ENCODE measurements at regions not wholly inside any gene's neighbourhood (a gene's known extent, or its start where the extent isn't known, plus 50 kb on each side); places are given as distances from the start of the nearest gene placed in this dataset.

DNA sequence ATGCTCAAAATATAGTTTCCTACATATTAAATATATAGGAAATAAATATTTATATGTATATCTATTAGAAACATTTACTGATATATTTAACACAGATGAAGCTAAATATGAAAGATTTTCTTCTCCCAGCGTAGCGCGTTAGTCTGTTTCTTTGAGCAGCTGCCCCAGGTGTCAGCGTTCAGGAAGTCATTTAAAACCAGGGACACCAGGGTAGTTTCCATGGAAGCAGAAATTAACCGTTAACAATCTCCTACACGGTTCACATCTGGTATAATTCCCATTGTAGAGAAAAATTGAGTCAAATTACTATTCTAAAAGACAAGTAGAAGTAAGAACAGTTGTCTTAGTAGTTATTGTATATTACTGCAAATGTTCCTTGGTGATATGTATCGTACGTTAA lies 1443.7 kb downstream of the MRPL39 start:
- no peak for DNase-seq

DNA sequence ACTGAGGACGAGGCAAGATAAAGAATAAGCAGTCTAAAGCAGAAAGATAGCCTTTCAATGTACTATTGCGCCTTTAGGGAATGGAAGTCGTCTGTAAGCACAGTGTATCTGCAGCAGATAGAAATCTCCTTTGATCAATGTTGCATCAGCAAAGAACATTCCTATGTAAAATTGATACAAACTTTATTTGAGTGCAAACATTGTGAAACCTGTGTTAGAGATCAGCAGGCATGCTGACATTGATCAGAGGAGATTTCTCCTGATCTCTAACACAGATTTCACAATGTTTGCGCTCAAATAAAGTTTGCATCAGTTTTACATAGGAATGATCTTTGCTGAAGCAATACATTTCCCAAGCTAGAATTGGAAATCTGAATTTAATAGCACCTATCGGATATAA lies 1446.8 kb downstream of the MRPL39 start:
- DNase-seq: no peak

DNA sequence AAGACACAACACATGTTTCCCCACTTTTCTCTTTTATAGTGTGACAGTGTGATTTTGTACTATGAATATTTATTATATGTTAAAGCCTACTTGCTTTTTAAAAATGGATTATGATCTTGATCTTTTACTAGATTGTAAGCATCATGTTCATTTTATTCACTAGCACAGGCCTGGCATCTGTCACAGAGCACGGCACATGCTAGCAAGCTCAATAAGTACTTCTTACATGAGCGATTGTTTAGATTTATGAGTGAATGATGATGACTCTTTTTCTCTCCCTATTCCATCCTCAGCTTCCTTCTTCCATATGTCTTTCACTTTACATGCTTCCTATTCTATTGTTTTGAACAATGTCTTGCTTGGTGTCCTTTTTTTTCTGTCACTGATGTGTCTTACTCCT lies 1454.1 kb downstream of the MRPL39 start:
- DNase-seq: no peak

- no peak for DNase-seq
Measured at GRCh38 chr21:24150753-24151152, 1456.5 kb downstream of the MRPL39 start.

GRCh38 chr21:24148461-24148860 lies 1458.8 kb downstream of the MRPL39 start:
- DNase-seq: no peak

DNA sequence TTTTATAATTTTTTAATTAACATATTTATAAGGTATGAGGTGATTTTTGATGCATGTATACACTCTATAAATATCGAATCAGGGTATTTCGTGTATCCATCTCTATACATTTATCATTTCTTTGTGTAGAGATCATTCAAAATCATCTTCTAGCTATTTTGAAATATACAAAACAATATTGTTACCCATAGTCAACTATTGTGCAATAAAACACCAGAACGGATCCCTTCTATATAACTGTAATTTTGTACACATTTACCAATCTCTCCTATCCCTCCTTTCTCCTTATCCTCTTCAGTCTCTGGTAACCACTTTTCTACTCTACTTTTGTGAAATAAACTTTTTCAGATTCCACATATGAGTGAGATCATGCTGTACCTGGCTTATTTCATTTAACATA lies 1459.6 kb downstream of the MRPL39 start:
- no peak for DNase-seq

DNA sequence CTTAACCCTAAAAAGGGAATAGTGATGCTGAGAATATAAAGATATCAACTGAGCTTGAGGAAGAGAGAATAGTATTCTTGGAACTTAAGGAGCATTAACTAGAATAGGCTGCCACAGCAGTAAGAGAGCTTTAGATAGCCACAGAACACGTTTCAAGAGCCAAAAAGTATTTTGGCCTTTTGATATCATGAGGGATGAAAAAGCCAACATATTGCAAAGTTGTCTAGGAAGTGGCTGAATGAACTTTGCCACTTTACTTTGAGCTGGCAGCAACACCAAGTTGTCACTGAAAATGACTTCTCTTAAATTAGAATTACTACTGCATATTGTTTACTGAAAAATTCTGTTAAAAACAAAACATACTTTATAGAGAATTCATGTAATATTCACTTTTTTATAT lies 1476.2 kb downstream of the MRPL39 start:
- no peak for DNase-seq

- DNase-seq: no peak
Measured at GRCh38 chr21:24127651-24128050, 1479.6 kb downstream of the MRPL39 start.

DNA sequence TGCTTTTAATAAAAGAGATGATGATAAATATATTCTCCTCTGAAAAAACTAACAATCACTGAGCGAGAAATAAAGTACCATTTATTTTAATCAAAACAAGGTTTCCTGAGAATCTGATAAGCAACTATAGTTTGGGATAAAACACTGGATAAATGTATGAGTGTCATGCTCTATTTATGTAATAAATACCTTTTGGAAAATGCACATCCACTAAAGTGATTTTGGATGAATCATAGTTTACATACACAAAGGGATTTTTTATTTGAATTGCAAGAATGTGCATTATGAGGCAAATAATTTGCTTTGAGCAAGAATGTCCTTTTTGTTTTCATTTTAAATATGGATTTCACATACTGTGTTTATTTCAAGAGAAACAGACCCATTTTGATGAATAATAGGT lies 1483.5 kb downstream of the MRPL39 start:
- no peak for DNase-seq

DNA sequence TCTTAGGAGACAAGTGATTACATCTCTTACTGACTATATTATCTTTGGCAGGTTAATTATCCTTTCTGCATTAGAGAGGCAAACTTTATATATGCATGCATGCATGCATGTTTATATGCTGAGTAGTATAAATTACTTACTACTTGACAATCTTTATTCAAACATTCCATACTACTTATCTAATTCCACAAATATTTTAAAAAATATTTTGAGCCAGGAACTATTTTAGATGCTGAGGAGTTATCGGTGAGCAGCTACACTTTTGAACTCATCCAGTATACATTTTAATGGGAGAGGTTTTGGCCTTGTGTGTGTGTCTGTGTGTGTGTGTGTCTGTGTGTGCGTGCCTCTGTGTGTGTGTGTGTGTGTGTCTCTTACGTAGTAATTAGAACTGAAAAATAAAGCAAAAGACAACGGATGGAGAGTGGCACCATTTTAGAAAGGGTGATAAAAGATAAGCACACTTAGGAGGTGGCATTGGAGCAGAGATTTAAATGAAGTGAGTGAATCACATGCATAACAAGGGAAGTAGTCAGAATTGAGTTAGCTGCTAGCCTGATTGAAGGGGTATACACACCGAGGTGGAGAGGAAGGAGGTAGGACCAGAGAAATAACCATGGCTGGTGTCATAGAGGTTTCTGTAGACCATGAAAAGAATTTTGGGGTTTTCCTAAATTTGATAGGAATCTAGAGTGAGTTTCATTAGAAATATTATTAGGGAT lies 1488.4 kb downstream of the MRPL39 start:
- no peak for DNase-seq

DNA sequence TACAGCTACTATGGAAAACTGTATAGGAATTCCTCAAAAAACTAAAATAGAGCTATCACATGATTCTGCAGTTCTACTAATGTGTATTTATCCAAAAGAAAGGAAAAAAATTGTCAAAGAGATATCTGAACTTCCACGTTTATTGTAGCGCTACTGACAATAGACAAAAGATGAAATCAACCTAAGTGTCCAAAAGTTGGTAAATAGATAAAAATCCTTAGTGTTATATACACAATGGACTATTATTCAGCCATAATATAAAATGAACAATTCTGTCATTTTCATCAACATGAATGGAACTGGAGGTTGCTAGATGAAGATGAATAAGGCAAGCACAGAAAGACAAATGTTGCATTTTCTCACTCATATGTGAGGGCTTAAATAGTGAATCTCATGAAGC lies 1492.1 kb downstream of the MRPL39 start:
- DNase-seq: peak in 1 of 58 donors; percentile 57

GRCh38 chr21:24112020-24112419 lies 1495.3 kb downstream of the MRPL39 start:
- DNase-seq: no peak

DNA sequence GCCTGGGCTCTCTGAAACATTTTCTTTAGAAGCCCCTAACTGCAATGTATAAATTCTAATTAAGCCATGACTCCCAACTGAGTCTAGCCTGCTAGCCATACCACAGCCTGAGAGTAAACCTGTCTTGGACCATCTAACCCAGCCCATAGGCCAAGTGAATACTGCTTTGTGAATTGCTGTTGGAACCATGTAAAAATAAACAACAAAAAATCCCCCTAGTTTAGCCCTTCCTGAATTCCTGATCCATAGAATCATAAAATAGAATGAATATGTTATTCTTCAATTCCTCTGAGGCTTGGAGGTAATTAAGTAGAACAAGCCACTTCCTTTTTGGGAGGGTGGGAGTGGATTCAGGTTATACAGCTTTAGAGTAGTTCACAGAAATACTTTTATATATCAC lies 1496.4 kb downstream of the MRPL39 start:
- no peak for DNase-seq

DNA sequence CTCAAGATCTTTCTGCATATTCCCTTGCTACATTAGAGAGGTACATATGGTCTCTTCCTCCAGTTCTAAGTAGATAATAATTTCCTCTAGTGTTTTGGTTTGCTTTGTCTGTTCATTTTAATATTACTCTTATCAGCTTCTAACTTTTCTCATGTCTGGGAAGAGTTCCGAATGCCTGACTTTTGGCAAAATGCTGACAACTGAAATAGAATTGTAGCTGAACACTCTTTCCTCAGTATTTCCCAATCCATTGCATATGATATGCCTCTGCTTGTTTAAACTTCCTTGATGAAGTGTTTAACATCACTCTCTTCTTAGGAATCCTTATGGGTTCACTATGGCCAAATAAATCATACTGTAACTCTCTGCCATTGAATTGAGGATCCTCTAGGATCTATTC lies 1510.1 kb downstream of the MRPL39 start:
- DNase-seq: no peak

- no peak for DNase-seq
Measured at GRCh38 chr21:24096651-24097050, 1510.6 kb downstream of the MRPL39 start.

DNA sequence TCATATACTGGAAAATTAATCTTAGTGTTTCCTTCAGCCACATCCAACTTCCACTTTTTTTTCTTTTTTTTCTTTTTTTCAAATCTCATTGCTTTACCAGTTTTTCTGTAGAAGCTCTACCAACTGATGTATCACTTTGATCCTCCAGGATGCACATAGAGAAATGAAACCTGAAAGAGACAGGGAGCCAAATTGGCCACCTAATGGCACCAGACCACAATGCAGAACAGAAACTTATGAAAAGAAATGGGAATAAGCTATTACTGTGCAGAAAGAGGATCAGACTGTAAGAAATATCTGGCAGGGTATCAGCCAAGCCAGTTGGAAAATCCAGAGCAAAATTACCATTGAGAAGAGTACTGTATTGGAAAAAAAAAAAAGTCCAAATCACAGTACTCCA lies 1514.2 kb downstream of the MRPL39 start:
- no peak for DNase-seq

- no peak for DNase-seq
Measured at GRCh38 chr21:24076179-24076578, 1531.1 kb downstream of the MRPL39 start.

GRCh38 chr21:24055696-24056095 lies 1551.6 kb downstream of the MRPL39 start:
- DNase-seq: no peak

DNA sequence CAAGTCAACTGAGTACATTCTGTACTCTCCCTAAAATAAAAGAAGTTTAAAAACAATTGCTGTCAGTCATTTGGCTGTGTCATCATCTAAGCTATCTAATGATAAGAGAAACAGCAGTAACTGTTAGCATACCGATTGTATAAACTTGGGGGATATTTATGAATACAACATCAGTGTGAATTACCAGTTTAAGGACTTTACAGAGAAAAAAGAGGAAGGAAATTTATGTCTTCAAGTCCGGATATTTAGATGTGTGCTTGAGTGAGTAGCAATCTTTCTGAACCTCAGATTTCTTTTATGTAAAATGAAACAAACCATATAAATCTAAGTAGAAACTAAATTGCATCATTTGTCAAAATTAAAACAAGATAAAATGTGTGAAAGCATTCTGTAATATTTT lies 1557.0 kb downstream of the MRPL39 start:
- no peak for DNase-seq

DNA sequence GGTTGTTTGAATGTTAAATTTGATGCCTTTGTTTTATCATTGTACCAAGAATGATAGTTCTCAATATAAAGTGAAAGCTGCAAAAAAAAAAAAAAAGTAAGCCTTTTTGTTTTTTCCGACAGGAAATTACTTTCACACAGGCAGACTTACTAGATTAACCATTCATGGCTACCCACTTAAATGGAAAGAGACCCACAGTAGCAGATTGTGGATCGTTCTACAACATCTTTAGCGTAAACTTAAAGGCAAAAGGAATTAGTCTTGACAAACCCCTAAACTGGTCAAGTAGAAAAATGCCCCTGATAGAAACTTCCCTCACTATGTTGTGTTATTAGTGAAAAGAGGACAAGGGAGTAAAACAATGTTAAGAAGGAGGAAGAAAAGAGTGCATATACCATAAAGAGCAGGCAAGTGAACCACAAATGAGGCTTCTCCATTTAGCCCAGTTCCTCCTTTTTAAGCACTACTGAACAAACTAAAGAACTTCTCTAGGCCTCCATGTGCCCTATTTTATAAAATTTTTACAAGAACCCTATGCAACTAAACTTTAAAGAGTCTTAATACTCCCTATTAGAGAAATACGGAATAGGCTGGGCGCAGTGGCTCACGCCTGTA lies 1560.3 kb downstream of the MRPL39 start:
- DNase-seq: no peak

GRCh38 chr21:24045775-24046215 lies 1561.5 kb downstream of the MRPL39 start:
- peak; percentile 0 to 99 (median 86) for DNase-seq

- DNase-seq: no peak
Measured at GRCh38 chr21:24045373-24045772, 1561.9 kb downstream of the MRPL39 start.

DNA sequence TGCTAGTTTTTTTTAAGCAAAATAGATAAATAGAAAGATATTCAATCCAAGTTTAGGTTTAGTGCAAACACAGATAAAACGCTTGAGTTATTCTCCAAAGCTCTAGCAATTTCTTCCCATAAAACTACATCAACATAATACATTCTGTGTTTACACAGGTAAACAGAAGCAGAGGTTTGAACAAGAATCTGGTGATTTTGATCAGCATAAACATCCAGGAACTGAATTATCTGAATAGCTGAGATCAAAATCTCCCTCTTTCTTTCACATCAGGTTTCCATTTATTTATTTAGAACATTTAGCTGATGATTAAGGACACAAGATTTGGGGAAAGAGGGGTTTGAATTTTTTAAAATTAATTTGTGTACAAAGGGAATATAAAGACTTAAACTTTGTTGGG lies 1564.6 kb downstream of the MRPL39 start:
- DNase-seq: no peak

All from anterior cingulate cortex (tissue), 58 donors.